Tibial nerve (tissue), 4 donors: ENCODE measurements at regions not wholly inside any gene's neighbourhood (a gene's known extent, or its start where the extent isn't known, plus 50 kb on each side); places are given as distances from the start of the nearest gene placed in this dataset.

Experiments used
- EP300 ChIP-seq, 2 donors: sonication (generic); formaldehyde crosslinking; IDR thresholded peaks; one replicate each; pipeline ENCODE4 v1.6.1; 2017; ENCODE audit warnings: antibody characterized with exemption in 2 of 2, mild to moderate bottlenecking in 1 of 2
- POLR2A ChIP-seq, 2 donors: fragments of 450-650 bp; IDR thresholded peaks; one replicate each; pipeline ENCODE4 v1.6.1; 2017; ENCODE audit warnings: antibody characterized with exemption in 2 of 2, mild to moderate bottlenecking in 2 of 2, moderate library complexity in 2 of 2
- TF ChIP-seq, protein P1 (sequence below), 5 experiments: fragments of 200-600 bp in 3 of 5; fragments of 450-650 bp in 2 of 5; sonication (generic) in 3 of 5; IDR thresholded peaks; one replicate each; pipeline ENCODE4 v1.5.1; 2016 to 2019; ENCODE audit warnings: antibody characterized with exemption in 5 of 5, mild to moderate bottlenecking in 3 of 5, moderate library complexity in 2 of 5

DNA sequence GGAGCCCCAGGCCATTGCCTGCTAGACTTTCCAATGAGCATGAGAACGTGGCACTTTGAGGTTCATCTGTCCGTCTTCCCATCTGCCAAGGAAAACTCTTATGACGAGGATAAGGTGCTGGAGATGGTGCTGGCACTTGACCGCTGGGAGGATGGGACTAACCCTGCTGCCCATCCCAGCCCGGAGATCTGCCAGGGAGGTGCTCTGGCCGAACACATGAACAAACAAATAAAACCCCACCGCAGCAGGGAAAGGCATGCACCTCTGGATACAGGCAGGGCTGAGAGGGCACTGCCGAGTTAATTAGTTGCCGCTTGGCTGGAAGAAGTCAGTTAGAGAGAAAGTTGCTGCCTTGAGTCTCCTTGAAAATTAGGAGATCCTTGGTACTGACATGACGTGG lies 308.4 kb downstream of the AJAP1 start:
- TF ChIP-seq, protein P1, sequence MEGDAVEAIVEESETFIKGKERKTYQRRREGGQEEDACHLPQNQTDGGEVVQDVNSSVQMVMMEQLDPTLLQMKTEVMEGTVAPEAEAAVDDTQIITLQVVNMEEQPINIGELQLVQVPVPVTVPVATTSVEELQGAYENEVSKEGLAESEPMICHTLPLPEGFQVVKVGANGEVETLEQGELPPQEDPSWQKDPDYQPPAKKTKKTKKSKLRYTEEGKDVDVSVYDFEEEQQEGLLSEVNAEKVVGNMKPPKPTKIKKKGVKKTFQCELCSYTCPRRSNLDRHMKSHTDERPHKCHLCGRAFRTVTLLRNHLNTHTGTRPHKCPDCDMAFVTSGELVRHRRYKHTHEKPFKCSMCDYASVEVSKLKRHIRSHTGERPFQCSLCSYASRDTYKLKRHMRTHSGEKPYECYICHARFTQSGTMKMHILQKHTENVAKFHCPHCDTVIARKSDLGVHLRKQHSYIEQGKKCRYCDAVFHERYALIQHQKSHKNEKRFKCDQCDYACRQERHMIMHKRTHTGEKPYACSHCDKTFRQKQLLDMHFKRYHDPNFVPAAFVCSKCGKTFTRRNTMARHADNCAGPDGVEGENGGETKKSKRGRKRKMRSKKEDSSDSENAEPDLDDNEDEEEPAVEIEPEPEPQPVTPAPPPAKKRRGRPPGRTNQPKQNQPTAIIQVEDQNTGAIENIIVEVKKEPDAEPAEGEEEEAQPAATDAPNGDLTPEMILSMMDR (IDR thresholded peaks at IDR 0.05), result no peak
- TF ChIP-seq POLR2A (IDR thresholded peaks at IDR 0.05), result no peak
- TF ChIP-seq EP300 (IDR thresholded peaks at IDR 0.05), result no peak
